GM18951 (cell line): ENCODE measurements at regions not wholly inside any gene's neighbourhood (a gene's known extent, or its start where the extent isn't known, plus 50 kb on each side); places are given as distances from the start of the nearest gene placed in this dataset.

Experiments used
- POLR2A ChIP-seq: IDR thresholded peaks from 4 replicates; pipeline ENCODE4 v1.6.1; 2011; ENCODE audit warnings: mild to moderate bottlenecking; ENCODE audit not compliant: insufficient read length, insufficient read depth; ENCODE audit errors: extremely low read depth
- in situ Hi-C: fragments of 300-500 bp; cut with MboI; formaldehyde crosslinking; loops from one replicate; pipeline ENCODE4 v1.12.0; 2022; ENCODE audit warnings: low sequenced_read_pairs, mixed read lengths, inconsistent platforms; ENCODE audit not compliant: unreplicated experiment

DNA sequence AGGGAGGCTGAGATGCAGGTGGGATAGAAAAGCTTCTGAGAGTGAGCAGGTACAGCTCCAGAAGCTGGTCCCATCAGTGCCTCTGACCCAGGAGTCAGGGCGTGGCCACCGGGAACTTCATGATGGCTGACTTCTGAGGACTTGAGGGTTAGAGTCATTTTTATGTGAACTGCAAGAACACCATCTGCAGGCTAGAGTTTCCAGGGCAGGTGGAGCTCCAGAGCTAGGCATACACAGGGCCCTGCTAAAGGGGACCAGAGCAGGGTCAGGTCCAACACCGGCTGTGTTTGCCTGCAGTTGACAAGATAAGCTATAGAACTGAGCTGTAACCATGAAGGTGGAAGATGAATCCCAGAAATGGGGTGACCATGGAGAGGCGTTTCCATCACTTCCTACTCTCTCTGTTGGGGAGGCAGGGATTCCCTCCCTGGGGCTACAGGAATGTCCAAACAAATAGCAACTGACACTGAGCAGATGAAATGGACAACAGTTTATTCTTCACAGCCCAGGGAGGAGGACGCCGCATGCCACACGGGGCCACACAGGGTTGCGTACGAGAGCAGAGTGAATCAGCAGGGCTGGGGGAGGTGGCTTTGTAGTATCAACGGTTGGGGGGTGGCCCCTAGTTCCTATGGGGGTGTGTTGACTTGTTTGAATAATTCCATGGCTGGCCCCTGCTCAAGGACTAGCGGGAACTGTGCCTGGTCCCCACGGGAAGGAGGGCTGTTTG lies 77.6 kb upstream of the ZNF516 start:
- TF ChIP-seq POLR2A: no peak
- in situ Hi-C loops: no loop called here

DNA sequence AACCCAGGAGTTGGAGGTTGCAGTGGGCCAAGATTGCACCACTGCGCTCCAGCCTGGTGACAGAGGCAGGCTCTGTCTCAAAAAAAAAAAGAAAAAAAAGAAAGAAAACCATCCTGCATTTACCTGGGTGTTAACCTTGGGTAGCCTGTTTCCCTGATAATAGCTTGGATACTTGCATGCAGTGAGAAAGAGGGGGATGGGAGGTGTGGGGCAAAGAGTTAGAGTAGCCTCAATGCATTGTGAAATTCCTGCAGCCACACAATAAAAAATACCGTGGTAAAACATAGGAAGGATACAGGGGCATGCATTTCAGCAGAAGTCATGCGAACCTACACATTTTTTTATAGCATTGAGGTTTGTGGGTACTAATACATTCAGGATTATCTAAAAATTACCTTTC lies 76.6 kb upstream of the ZNF516 start:
- in situ Hi-C loops: no loop called here
- TF ChIP-seq POLR2A: no peak

DNA sequence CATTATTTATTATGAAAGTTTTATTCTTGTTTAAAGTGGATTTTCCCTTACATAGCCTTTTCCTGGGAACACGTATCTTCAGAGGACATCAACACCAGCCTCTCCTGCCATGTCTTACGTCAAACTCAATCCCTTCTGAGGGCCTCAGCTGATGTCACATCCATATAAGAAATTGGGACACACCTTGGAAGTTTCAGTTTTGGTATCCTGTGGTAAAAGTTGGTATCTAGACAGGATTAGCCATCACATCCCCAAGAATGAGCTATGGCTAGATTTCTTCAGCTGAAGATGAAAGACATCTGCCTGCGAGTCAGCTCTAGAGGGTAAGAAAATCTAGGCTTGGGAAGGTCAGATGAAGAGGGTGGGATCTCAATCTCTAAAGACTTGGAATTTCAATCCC lies 75.8 kb upstream of the ZNF516 start:
- no peak for TF ChIP-seq POLR2A

DNA sequence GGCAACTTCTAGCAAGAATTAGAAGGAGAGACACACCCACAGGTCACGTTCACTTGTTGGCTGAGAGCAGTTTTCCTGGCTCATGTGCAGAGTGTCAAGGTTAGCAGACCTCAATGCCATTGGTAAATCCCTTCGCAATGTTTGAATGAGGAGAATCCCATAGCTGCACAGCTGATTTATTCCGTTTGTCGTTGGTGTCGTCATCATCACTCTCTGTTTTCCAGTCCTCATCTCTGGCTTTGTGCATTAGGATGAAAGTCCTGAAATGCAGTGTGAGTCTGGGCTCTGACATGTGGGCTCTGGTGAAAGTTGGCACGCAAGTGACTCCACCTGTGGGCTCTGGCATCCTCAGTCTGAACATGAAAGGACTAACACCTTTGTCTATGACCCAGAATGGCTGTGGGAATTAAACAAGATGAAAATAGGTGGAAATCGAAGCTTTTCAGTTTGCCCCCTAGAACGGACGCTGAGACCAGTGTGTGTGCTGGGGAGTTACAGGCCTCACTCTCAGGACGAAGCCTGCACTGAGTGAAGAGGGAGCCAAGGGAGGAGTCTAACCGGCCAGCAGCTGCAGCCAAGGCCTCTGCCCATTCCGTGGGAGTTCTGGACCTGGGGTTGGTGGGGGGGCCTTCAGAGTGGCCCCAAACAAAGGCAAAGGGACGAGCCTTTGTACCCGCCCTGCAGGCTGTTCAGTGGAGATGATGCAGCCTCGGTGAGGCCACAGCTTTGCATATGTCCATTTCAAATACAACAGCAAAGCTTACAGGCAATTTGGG lies 74.8 kb upstream of the ZNF516 start:
- TF ChIP-seq POLR2A: no peak
- in situ Hi-C loops: no loop called here

More for the DNA sequence above, 75.8 kb upstream of the ZNF516 start:
- in situ Hi-C loops: no loop called here

DNA sequence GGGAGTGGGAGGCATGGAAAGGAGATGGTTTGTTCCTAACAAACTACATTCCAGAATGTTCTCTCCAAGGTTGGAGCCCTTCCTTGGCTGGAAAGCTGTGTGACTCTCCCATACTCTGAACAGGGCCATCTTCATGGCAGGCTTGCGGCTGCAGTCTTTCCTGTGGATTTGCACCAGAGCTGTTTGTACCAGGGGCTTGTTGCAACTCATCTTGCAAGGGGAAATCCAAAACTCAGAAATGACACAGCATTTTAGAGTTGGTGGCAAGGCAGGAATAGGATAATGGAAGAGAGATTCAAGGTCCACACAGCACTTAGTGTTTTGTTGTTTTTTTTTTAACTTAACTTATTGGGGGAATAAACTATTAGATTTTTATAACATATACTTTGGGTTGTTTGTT lies 73.7 kb upstream of the ZNF516 start:
- in situ Hi-C loops: no loop called here
- TF ChIP-seq POLR2A: no peak

DNA sequence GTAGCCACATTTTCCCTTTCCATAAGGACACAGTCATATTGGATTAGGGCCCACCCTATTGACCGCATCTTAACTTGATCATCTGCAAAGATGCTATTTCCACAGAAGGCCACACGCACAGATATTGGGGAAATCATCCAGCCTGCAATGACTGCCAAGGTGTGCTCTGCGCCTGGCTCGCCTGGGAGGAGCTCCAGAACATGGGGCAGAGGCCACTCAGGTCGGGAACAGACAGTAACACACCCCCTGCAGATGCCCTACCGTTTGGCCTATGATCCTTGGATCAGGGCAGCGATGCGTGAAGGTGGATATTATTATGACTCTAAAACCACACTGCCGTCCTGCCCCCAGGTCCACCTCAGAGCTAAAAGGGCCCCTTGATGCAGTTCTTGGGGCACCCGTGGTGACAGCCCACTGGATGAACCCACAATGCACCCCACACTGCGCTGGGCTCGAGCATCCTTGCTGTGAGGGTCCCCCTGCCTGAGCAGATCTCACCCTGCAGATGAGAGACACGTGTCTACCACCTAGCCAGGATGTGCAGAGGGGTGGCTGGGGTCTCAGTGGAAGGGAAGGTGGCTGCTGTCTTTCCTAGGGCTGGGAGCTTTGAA lies 72.9 kb upstream of the ZNF516 start:
- no peak for TF ChIP-seq POLR2A

DNA sequence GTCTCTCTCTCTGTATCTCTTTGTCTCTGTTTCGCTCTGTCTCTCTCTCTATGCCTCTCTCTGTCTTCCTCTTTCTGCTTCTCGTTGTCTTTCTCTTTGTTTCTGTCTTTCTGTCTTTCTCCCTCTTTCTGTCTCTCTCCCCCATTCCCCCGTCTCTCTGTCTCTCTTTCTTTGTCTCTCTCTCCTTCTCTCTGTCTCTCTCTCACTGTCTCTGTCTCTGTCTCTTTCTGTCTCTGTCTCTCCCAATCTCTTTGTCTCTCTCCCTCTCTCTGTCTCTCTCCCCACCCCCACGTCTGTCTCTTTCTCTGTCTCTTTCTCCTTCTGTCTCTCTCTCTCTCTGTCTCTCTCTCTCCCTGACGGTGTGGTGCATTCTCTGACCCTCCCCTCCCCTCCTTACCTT lies 71.9 kb upstream of the ZNF516 start:
- no peak for TF ChIP-seq POLR2A
- in situ Hi-C loops: no loop called here

More for the DNA sequence above, 72.9 kb upstream of the ZNF516 start:
- in situ Hi-C loops: no loop called here

DNA sequence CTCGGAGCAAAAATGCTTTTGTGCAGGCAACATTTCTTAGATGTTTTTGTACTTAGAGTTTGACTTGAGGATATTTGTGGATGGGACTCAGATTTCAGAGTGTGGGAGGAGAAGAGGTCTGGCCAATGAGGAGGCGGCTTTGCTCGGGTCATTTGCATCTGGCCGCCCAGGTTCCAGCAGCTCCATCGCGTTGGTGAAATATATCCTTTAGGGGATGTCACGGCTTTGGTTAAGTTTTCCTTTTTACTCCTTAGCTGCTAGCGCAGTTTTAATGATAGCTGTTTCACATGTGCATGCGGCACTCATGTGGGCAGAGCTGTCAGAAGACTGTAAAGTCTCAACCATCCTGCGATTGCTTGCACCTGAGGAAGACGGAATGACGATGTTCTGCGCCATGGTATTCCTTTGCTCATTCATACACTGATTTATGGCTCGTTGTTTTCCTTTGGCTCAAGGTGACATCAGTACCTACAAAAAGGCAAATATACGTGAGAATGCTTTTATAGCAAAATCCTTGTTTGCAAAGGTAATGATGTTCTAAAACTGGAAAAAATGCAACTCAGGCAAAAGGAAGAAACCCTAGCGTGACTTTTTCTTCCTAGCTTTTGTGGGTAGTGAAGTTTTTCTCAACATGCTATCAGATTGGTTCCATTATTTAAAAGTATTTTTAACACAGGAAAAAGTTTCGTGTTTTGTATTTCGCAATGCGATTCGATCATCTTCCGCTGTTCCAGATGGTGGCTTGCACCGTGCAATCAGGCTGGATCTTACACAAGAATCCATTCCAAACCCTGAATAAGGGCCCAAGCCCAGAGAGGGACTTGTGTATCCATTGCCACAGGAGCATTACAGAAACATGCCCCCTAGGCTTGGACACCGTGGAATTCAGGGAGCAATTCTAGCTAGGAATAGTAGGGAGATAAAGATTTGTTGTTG lies 70.5 kb upstream of the ZNF516 start:
- TF ChIP-seq POLR2A: no peak
- in situ Hi-C loops: no loop called here

DNA sequence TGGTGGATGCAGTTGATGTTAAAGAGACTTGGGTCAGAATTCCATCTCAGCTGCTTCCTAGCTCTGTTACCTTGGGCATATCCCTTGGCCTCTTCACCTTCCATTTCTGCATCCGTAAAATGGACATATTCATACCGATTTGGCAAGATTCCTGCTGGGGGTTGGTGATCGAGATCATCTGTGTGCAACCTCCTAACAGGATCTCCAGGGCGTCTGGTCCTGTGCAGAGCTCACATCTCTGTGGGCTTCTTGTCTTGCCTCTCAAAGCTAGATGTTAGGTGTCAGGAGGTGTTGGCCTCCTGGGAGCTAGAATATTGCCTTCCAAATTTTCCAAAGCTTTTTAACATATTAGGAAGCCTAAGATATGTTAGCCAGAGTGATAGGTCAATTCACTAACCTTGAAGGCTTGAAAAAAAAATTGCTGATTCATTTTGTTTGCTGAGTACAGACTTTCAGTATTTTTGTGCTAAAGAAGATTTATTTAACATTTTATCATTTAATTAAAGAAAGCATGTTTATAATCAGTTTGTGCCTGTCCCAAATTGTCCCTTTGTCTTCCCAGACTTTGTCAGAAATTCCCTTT lies 69.7 kb upstream of the ZNF516 start:
- TF ChIP-seq POLR2A: no peak
- in situ Hi-C loops: no loop called here

DNA sequence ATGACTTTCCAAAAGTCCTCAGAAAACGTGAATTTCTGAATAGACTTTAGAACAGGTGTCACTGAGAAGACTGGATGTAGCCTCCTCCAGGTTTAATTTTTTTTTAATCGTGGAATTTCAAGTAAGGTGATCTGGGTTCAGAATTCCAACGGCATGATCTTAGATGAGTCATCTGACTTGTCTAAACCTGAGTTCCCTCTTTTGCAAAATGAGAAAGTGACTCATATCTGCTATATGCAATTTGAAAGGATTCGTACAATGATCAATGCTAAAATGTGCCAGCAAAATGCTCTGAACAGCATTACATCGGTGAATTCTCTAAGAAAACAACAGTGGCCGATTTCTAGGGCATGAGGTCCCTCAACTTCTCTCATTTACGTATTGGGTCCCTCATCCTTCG lies 69.1 kb upstream of the ZNF516 start:
- in situ Hi-C loops: no loop called here
- no peak for TF ChIP-seq POLR2A

DNA sequence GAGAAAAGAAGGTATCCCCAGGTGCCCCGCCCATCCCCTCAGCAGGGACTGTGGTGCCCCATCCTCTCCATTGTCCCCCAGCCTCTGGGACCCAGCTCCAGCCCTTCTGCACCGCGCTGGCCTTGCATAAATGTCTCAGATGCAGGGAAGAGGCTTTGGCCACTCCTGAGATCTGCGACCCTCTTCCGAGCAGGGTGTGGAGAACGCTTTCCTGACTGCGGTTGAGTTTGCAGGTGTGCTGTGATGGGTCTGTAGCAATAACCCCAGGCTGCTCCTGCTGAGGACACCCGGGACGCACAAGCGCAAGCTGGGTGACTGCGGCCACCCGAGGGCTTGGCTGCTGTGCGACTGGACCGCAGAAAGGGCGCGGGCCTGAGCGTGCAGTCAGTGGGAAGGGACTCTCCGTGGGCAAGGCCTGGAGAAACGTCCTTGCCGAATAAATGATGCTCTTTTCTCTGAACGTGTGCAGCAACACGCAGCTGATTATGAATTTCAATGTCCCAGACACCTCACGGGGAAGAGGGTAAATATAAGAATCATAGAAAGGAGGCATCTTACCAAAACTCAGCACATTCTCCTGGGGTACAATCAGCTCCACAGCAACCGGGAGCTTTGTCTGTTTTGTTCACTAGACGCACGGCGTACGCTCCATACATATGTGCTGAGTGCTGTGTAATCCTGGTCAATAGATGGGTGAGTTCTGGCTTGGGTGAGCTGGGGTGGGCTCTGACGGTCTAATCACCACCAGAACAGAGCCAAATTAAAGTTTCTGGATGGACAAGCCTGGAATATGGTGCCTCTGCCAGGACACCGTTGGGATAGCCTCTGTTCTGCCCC lies 67.5 kb upstream of the ZNF516 start:
- in situ Hi-C loops: no loop called here
- no peak for TF ChIP-seq POLR2A
